Neural cell (in vitro differentiated cells): ENCODE measurements at regions not wholly inside any gene's neighbourhood (a gene's known extent, or its start where the extent isn't known, plus 50 kb on each side); places are given as distances from the start of the nearest gene placed in this dataset.

ENCODE experiments used
- EP300 ChIP-seq: fragments of 450-650 bp; conservative IDR thresholded peaks from 2 replicates; pipeline ENCODE4 v1.6.1; 2014; ENCODE audit warnings: antibody characterized with exemption, mild to moderate bottlenecking, moderate library complexity; ENCODE audit not compliant: poor library complexity, severe bottlenecking
- EZH2 ChIP-seq: fragments of 200-600, 300-800 bp; shearing (Covaris generic), sonication (generic); IDR thresholded peaks from 2 replicates; pipeline ENCODE4 v1.6.1; 2014; ENCODE audit warnings: antibody characterized with exemption, low read length, borderline replicate concordance, mild to moderate bottlenecking; ENCODE audit not compliant: insufficient read depth, poor library complexity, severe bottlenecking
- MXI1 ChIP-seq: fragments of 450-650 bp; conservative IDR thresholded peaks from 2 replicates; pipeline ENCODE4 v1.6.1; 2014; ENCODE audit warnings: antibody characterized with exemption, mild to moderate bottlenecking; ENCODE audit not compliant: poor library complexity, severe bottlenecking
- POLR2AphosphoS5 ChIP-seq: IDR thresholded peaks from 2 replicates; pipeline ENCODE4 v1.6.1; 2012
- RAD21 ChIP-seq: fragments of 450-650 bp; conservative IDR thresholded peaks from 2 replicates; pipeline ENCODE4 v1.6.1; 2014; ENCODE audit warnings: antibody characterized with exemption, mild to moderate bottlenecking, moderate library complexity
- TAF1 ChIP-seq: IDR thresholded peaks from 2 replicates; pipeline ENCODE4 v1.6.1; 2012; ENCODE audit warnings: low read depth
- TF ChIP-seq, protein P1 (sequence below): fragments of 450-650 bp; IDR thresholded peaks from 2 replicates; pipeline ENCODE4 v1.5.1; 2014; ENCODE audit warnings: antibody characterized with exemption, mild to moderate bottlenecking, moderate library complexity; ENCODE audit not compliant: poor library complexity, severe bottlenecking
- TF ChIP-seq, protein P2 (sequence below): IDR thresholded peaks from 2 replicates; pipeline ENCODE4 v1.6.1; 2012; ENCODE audit warnings: borderline replicate concordance

- TF ChIP-seq EZH2: no peak
- TF ChIP-seq, protein P1, sequence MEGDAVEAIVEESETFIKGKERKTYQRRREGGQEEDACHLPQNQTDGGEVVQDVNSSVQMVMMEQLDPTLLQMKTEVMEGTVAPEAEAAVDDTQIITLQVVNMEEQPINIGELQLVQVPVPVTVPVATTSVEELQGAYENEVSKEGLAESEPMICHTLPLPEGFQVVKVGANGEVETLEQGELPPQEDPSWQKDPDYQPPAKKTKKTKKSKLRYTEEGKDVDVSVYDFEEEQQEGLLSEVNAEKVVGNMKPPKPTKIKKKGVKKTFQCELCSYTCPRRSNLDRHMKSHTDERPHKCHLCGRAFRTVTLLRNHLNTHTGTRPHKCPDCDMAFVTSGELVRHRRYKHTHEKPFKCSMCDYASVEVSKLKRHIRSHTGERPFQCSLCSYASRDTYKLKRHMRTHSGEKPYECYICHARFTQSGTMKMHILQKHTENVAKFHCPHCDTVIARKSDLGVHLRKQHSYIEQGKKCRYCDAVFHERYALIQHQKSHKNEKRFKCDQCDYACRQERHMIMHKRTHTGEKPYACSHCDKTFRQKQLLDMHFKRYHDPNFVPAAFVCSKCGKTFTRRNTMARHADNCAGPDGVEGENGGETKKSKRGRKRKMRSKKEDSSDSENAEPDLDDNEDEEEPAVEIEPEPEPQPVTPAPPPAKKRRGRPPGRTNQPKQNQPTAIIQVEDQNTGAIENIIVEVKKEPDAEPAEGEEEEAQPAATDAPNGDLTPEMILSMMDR: no peak
- TF ChIP-seq RAD21: no peak
- no peak for TF ChIP-seq EP300
- no peak for TF ChIP-seq POLR2AphosphoS5
- TF ChIP-seq, protein P2, sequence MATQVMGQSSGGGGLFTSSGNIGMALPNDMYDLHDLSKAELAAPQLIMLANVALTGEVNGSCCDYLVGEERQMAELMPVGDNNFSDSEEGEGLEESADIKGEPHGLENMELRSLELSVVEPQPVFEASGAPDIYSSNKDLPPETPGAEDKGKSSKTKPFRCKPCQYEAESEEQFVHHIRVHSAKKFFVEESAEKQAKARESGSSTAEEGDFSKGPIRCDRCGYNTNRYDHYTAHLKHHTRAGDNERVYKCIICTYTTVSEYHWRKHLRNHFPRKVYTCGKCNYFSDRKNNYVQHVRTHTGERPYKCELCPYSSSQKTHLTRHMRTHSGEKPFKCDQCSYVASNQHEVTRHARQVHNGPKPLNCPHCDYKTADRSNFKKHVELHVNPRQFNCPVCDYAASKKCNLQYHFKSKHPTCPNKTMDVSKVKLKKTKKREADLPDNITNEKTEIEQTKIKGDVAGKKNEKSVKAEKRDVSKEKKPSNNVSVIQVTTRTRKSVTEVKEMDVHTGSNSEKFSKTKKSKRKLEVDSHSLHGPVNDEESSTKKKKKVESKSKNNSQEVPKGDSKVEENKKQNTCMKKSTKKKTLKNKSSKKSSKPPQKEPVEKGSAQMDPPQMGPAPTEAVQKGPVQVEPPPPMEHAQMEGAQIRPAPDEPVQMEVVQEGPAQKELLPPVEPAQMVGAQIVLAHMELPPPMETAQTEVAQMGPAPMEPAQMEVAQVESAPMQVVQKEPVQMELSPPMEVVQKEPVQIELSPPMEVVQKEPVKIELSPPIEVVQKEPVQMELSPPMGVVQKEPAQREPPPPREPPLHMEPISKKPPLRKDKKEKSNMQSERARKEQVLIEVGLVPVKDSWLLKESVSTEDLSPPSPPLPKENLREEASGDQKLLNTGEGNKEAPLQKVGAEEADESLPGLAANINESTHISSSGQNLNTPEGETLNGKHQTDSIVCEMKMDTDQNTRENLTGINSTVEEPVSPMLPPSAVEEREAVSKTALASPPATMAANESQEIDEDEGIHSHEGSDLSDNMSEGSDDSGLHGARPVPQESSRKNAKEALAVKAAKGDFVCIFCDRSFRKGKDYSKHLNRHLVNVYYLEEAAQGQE: no peak
- TF ChIP-seq MXI1: no peak
- TF ChIP-seq TAF1: no peak
These were observed 225.2 kb upstream of the PPP1R2C start for GRCh38 chrX:43003204-43003565.
